Stimulated activated naive CD8-positive, alpha-beta T cell treated with anti-CD3 and anti-CD28 coated beads, Interleukin-15, Interleukin-2, amounts not matched to agents 100 ng/mL and 50 ng/mL, for 24 hours (primary cell): ENCODE measurements at regions not wholly inside any gene's neighbourhood (a gene's known extent, or its start where the extent isn't known, plus 50 kb on each side); places are given as distances from the start of the nearest gene placed in this dataset.

Experiments
- H3K27ac Mint-ChIP-seq: one replicate; pipeline ENCODE4 v1.8.0; 2021; ENCODE audit warnings: mild to moderate bottlenecking, mixed read lengths
- H3K27me3 Mint-ChIP-seq: one replicate; pipeline ENCODE4 v1.8.0; 2021; ENCODE audit warnings: mixed read lengths
- H3K36me3 Mint-ChIP-seq: one replicate; pipeline ENCODE4 v1.8.0; 2021; ENCODE audit warnings: low read depth, mixed read lengths
- H3K4me1 Mint-ChIP-seq: one replicate; pipeline ENCODE4 v1.8.0; 2021; ENCODE audit warnings: low read depth, mixed read lengths
- H3K4me3 Mint-ChIP-seq: one replicate; pipeline ENCODE4 v1.8.0; 2021; ENCODE audit warnings: mild to moderate bottlenecking, mixed read lengths
- H3K9me3 Mint-ChIP-seq: one replicate; pipeline ENCODE4 v1.8.0; 2021; ENCODE audit warnings: mixed read lengths

DNA sequence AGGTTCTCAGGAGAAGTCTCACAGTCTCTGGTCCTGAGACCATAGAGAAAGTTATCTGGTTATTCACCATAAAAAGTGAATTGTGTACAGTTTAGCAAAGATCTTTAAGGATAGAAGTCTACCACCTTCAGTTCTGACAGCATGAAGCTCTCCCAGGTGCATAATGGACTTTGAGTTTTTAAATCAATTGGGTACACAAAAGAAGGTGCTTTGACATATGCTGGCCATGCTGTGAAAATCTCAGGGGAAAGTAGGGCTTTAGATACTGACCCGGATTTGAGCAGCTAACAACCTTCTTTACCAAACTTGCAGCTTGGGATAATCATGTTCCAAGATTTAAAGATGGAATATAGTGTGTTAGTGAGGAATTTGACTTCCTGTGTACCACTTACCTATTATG, 264.2 kb downstream of the ZSWIM6 start:
- Mint-ChIP-seq H3K4me1 (no peaks in the 10 kb centered on the region), H3K27me3 (peaks cover 4% of the 10 kb centered on the region)

DNA sequence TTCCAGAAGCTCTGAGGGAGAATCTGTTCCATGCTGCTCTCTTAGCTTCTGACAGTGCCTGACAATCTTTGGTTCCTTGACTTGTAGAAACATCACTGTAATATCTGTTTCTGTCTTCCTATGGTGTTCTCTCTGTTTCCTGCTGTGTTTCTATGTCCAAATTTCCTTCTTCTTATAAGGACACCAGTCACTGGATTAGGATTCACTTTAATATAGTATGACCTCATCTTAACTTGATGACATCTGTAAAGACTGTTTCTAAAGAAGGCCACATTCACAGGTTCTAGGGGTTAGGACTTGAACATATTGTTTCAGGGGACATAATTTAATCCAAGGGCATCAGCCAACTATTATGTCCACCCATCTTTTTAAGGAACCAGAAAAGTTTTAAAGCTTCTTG, 265.6 kb downstream of the ZSWIM6 start:
- no peaks in the 10 kb centered on the region for H3K9me3 Mint-ChIP-seq
- no peak overlapping the region for H3K27ac Mint-ChIP-seq
- no peak overlapping the region for H3K4me3 Mint-ChIP-seq
- H3K36me3 Mint-ChIP-seq: no peaks in the 10 kb centered on the region
- no peaks in the 10 kb centered on the region for H3K4me1 Mint-ChIP-seq
- peaks cover 4% of the 10 kb centered on the region for H3K27me3 Mint-ChIP-seq

More for the DNA sequence above, 264.2 kb downstream of the ZSWIM6 start:
- no peaks in the 10 kb centered on the region for H3K9me3 Mint-ChIP-seq
- H3K27ac Mint-ChIP-seq: no peak overlapping the region
- H3K36me3 Mint-ChIP-seq: no peaks in the 10 kb centered on the region
- no peak overlapping the region for H3K4me3 Mint-ChIP-seq

GRCh38 chr5:61598126-61598525, 266.1 kb downstream of the ZSWIM6 start:
- H3K27me3 Mint-ChIP-seq: peaks cover 4% of the 10 kb centered on the region
- no peak overlapping the region for H3K27ac Mint-ChIP-seq
- H3K4me3 Mint-ChIP-seq: no peak overlapping the region
- no peaks in the 10 kb centered on the region for H3K9me3 Mint-ChIP-seq
- H3K36me3 Mint-ChIP-seq: no peaks in the 10 kb centered on the region
- no peaks in the 10 kb centered on the region for H3K4me1 Mint-ChIP-seq

DNA sequence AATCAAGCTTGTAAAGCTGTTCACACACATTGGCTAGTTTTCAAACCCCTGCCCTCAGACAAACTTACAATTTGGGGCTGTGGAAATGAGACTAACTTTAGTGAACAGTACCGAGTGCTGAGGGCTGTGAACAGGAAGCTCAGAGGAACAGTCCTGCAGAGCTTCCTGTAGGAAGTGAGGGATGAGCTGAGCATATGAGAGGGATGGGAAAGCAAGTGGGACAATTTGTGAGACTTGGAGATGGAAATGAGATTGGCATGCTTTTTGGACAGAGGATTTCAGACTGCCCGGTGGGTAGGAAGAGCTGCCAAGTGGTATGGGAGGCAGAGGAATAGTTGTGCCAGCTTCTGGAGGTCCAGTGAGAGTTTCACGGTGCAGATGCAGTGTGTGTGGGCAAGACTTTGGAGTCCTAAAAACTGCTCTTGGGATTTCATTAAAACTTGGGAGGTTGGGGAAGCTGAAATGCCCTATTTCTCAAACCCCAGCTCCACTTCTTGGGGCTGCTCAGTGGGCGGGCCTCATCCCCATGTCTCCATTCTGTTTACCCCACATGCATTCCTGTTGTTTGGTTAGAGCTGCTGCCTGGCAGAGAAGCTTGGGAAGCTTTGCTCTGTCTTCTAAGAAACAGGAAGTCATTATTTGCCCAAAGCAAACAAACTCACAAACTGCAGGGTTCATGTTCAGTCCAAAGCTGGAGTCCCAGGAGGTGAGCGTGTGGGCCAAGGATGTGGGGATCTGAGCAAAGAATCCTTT, 267.5 kb downstream of the ZSWIM6 start:
- H3K27me3 Mint-ChIP-seq: peaks cover 4% of the 10 kb centered on the region
- no peaks in the 10 kb centered on the region for H3K9me3 Mint-ChIP-seq
- no peak overlapping the region for H3K4me3 Mint-ChIP-seq
- no peaks in the 10 kb centered on the region for H3K4me1 Mint-ChIP-seq
- H3K27ac Mint-ChIP-seq: no peak overlapping the region
- no peaks in the 10 kb centered on the region for H3K36me3 Mint-ChIP-seq

DNA sequence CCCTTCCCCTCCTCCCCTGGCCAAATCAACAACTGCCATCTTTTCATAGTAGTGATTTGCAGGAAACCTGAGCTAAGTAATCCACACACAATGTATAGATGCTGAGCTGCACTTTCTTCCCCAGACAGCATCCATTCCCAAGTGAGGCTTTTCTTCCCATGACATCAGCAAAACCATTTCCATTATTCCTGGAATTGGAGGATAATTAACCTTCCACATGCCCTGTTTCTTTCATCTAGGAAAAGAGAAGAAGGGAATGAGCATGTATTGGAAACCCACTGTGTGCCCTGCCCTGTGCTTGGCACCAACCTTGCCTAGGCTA, 268.0 kb downstream of the ZSWIM6 start:
- Mint-ChIP-seq H3K4me3 (no peak overlapping the region), H3K4me1 (no peaks in the 10 kb centered on the region), H3K36me3 (no peaks in the 10 kb centered on the region), H3K9me3 (no peaks in the 10 kb centered on the region), H3K27ac (no peak overlapping the region), H3K27me3 (peaks cover 4% of the 10 kb centered on the region)

- H3K27ac Mint-ChIP-seq: no peak overlapping the region
- peaks cover 4% of the 10 kb centered on the region for H3K27me3 Mint-ChIP-seq
- no peaks in the 10 kb centered on the region for H3K4me1 Mint-ChIP-seq
- H3K9me3 Mint-ChIP-seq: no peaks in the 10 kb centered on the region
- H3K4me3 Mint-ChIP-seq: no peak overlapping the region
- H3K36me3 Mint-ChIP-seq: no peaks in the 10 kb centered on the region
These were observed 269.0 kb downstream of the ZSWIM6 start for GRCh38 chr5:61600945-61601511.

GRCh38 chr5:61603211-61603908, 271.3 kb downstream of the ZSWIM6 start:
- no peaks in the 10 kb centered on the region for H3K36me3 Mint-ChIP-seq
- H3K27ac Mint-ChIP-seq: no peak overlapping the region
- H3K9me3 Mint-ChIP-seq: no peaks in the 10 kb centered on the region
- no peak overlapping the region for H3K4me3 Mint-ChIP-seq
- H3K27me3 Mint-ChIP-seq: no peaks in the 10 kb centered on the region
- H3K4me1 Mint-ChIP-seq: no peaks in the 10 kb centered on the region

- Mint-ChIP-seq H3K27ac (no peak overlapping the region), H3K4me1 (no peaks in the 10 kb centered on the region), H3K9me3 (no peaks in the 10 kb centered on the region), H3K27me3 (no peaks in the 10 kb centered on the region), H3K36me3 (no peaks in the 10 kb centered on the region), H3K4me3 (no peak overlapping the region)
These were observed 272.3 kb downstream of the ZSWIM6 start for GRCh38 chr5:61604076-61605025.

DNA sequence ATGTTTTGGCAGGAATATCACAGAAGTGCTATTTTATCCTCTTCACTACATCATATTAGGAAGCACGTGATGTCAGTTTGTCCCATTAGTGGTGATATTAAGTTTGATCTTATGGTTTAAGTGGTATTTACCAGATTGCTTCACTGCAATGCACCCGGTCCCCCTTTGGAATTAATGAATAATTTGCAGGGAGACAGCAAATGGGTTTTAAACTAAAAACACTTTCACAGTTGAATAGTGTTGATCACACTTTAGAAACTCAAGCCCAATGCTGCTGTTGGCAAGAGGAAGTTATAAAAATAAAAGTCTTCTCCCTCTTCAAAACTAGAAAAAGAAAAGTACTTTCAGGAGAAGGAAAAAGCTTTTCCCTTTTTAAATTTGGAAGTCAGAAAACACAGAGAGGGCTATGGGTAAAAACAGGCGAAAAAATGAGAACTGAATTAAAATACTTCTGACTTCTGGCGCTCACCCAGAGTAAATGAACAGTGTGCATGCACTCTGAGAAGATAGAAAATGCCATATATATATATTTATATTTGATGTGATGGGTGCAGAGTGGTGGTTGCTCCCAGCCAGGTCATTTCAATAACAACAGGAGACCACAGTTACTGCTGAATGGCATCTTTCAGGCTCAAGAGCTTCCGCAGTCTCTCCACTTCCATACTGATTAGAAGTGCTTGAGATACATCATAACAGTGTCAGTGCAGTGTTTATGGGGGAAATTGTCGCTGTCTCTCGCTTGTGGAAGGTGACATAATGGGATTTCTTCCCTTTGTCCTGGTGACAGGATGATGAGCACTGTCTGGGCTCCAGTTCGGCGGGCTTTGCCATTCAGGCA, 278.0 kb downstream of the ZSWIM6 start:
- H3K36me3 Mint-ChIP-seq: no peaks in the 10 kb centered on the region
- peaks cover 5% of the 10 kb centered on the region for H3K27me3 Mint-ChIP-seq
- no peaks in the 10 kb centered on the region for H3K4me1 Mint-ChIP-seq
- no peak overlapping the region for H3K4me3 Mint-ChIP-seq
- no peak overlapping the region for H3K27ac Mint-ChIP-seq
- no peaks in the 10 kb centered on the region for H3K9me3 Mint-ChIP-seq

DNA sequence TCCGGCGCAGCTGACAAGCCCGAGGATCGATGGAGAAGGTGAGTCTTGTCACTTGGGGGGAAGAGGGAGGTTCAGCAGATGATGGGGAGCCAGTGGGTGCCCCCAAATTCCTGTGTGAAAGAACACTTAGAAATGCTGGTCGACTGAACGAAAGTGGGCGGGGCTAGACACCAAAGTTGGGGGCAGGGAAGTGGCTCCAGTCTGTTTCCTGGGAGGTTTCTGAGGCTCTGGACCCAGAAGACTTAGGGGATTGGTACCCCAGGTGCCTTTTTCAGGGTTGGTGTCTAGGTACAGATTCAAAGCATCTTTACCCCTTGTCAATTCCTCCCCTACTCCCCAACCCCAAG, 278.6 kb downstream of the ZSWIM6 start:
- H3K27me3 Mint-ChIP-seq: peaks cover 5% of the 10 kb centered on the region
- H3K27ac Mint-ChIP-seq: no peak overlapping the region
- no peaks in the 10 kb centered on the region for H3K9me3 Mint-ChIP-seq
- no peak overlapping the region for H3K4me3 Mint-ChIP-seq
- H3K36me3 Mint-ChIP-seq: no peaks in the 10 kb centered on the region
- no peaks in the 10 kb centered on the region for H3K4me1 Mint-ChIP-seq

GRCh38 chr5:61612431-61612830, 280.4 kb downstream of the ZSWIM6 start:
- no peaks in the 10 kb centered on the region for H3K36me3 Mint-ChIP-seq
- H3K9me3 Mint-ChIP-seq: no peaks in the 10 kb centered on the region
- H3K27me3 Mint-ChIP-seq: peaks cover 6% of the 10 kb centered on the region
- no peak overlapping the region for H3K4me3 Mint-ChIP-seq
- H3K27ac Mint-ChIP-seq: no peak overlapping the region
- no peaks in the 10 kb centered on the region for H3K4me1 Mint-ChIP-seq

GRCh38 chr5:61613679-61614078, 281.6 kb downstream of the ZSWIM6 start:
- Mint-ChIP-seq H3K4me3 (no peak overlapping the region), H3K9me3 (no peaks in the 10 kb centered on the region), H3K4me1 (no peaks in the 10 kb centered on the region), H3K27ac (no peak overlapping the region), H3K36me3 (no peaks in the 10 kb centered on the region), H3K27me3 (peaks cover 13% of the 10 kb centered on the region)

- no peak overlapping the region for H3K27ac Mint-ChIP-seq
- H3K36me3 Mint-ChIP-seq: no peaks in the 10 kb centered on the region
- H3K4me1 Mint-ChIP-seq: no peaks in the 10 kb centered on the region
- no peak overlapping the region for H3K4me3 Mint-ChIP-seq
- H3K27me3 Mint-ChIP-seq: peaks cover 11% of the 10 kb centered on the region
- no peaks in the 10 kb centered on the region for H3K9me3 Mint-ChIP-seq
These were observed 282.5 kb downstream of the ZSWIM6 start for GRCh38 chr5:61614606-61615005.

DNA sequence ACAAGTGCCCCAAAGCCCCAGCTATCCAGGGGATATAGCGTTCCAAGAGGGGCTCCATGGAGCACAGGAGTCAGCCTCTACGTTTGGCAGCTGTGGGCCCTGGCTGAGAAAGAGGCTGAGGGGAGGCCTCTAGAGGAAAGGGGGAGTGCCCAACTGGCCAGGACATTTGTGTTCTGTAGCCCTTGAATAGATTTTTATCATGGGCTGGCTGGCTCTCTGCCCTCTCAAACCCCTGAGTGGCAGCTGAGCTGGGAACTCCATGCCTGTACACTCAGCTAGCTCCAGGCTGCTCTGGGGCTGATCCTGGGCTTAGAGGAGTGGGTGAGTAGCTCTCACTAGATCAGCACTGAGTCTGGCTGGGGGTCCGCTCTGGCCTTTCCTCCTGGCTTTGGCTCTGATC, 285.0 kb downstream of the ZSWIM6 start:
- H3K27me3 Mint-ChIP-seq: peaks cover 7% of the 10 kb centered on the region
- no peaks in the 10 kb centered on the region for H3K4me1 Mint-ChIP-seq
- H3K36me3 Mint-ChIP-seq: no peaks in the 10 kb centered on the region
- H3K4me3 Mint-ChIP-seq: no peak overlapping the region
- no peak overlapping the region for H3K27ac Mint-ChIP-seq
- H3K9me3 Mint-ChIP-seq: no peaks in the 10 kb centered on the region
